AG09319 (cell line): ENCODE measurements at regions not wholly inside any gene's neighbourhood (a gene's known extent, or its start where the extent isn't known, plus 50 kb on each side); places are given as distances from the start of the nearest gene placed in this dataset.
"Not testable (repeated sequence)": the region's sequence is repeated elsewhere in the genome, so short reads cannot be mapped to it uniquely, and the experiment has no call there.

Experiments
- DNase-seq: peaks from one replicate; pipeline ENCODE4 v3.0.0-alpha.2; 2010; ENCODE audit warnings: low read depth; ENCODE audit errors: extremely low read depth
- CTCF ChIP-seq: IDR thresholded peaks from 2 replicates; pipeline ENCODE4 v1.5.1; 2011; ENCODE audit warnings: low read depth, mild to moderate bottlenecking, inconsistent platforms, low read length, moderate library complexity

GRCh38 chr9:104999136-104999535 lies 71.2 kb upstream of the ABCA1 start:
- no peak for TF ChIP-seq CTCF

GRCh38 chr9:105000529-105000928 lies 72.6 kb upstream of the ABCA1 start:
- not testable (repeated sequence) for DNase-seq

More at GRCh38 chr9:104999136-104999535, 71.2 kb upstream of the ABCA1 start:
- no peak for DNase-seq

GRCh38 chr9:105004466-105005090 lies 76.6 kb upstream of the ABCA1 start:
- DNase-seq = no peak
- no peak for TF ChIP-seq CTCF

GRCh38 chr9:105005186-105005585 lies 77.2 kb upstream of the ABCA1 start:
- no peak for DNase-seq

GRCh38 chr9:105006514-105006913 lies 78.6 kb upstream of the ABCA1 start:
- no peak for DNase-seq
- no peak for TF ChIP-seq CTCF

More at GRCh38 chr9:105005186-105005585, 77.2 kb upstream of the ABCA1 start:
- no peak for TF ChIP-seq CTCF

GRCh38 chr9:105007143-105007542 lies 79.2 kb upstream of the ABCA1 start:
- DNase-seq = peak; percentile 39
- TF ChIP-seq CTCF = no peak

- not testable (repeated sequence) for DNase-seq
Observed at GRCh38 chr9:105010089-105010488, 82.1 kb upstream of the ABCA1 start.

- DNase-seq = no peak
- TF ChIP-seq CTCF = no peak
Observed at GRCh38 chr9:105021917-105022316, 94.0 kb upstream of the ABCA1 start.

- not testable (repeated sequence) for DNase-seq
Observed at GRCh38 chr9:105022545-105022944, 94.6 kb upstream of the ABCA1 start.
